ENCODE measurements at regions not wholly inside any gene's neighbourhood (a gene's known extent, or its start where the extent isn't known, plus 50 kb on each side); places are given as distances from the start of the nearest gene placed in this dataset.

DNA sequence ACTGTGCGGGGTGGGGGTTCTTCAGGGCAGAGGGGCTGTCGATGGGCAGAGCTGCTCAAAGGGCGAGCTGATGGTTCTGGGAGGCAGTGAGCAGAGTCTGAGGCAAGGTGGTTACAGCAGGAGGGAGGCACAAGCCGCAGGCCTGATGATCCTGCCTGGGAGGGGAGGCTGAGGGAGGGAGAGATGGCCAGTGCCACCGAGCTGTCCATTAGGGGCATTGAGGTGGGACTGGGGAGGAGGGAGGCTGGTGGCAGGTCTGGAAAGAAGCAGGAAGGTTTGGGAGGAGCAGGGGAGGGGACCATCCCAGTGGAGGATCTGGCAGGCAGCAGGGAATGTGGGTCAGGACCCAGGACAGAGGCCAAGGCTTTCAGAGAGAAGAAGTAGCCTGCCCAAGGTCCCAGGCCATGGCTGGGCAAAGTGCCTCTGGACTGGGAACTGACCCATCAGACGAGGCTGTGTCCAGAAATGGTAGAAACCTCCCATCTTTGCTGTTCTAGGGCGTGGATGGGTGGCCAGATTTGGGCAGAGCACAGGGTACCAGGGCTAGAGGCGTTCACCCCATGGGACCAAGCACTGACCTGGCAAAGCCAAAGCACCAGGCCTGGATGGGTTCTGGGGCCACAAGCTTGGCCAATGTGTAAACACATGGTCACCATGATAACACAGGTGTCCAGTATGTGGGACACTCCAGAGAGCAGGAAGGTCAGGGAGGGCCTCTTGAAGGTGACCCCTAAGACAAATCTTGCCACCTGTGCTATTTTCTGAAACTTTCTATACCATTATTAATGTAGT lies 55.5 kb downstream of the INHBB start:
- DNase-seq (ENCODE audit: low read depth): no peak

GRCh38 chr2:120402067-120402433 lies 56.1 kb downstream of the INHBB start:
- no peak for DNase-seq (ENCODE audit: low read depth)

DNA sequence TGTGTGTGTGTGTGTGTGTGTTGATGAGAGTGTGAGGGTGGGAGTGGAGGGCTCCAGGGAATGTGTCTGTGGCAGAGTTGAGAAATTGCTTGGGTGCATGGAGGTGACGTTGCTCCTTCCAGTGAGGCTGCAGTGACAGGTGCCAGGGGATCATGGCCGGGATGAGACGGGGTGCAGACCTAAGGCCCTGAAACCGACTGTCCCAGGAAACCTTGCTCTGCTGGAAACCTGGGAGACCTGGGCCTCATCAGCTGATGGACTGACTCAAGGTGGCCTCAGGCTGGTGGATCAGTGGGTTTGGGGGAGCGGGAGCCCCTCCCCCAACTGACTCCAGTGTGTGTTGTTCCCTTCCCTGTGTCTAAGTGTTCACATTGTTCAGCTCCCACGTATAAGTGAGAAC lies 56.6 kb downstream of the INHBB start:
- no peak for DNase-seq (ENCODE audit: low read depth)

DNA sequence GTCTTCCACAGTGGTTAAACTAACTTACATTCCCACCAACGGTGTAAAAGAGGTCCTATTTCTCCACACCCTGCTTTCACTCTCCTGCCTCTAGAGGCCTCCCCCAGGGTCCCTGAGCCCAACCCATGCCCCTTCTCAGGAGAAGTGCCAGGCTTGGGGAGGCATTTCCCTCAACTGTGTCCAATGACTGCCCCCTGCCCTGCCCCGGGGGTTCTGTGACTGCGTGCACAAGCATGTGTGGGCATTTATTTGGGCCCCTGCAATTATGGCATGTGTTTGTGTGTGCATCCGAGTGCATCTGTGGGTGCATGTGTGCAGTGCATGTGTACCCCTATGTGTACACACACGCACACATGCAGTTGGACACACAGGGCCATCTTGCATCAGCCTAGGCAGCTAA lies 57.3 kb downstream of the INHBB start:
- DNase-seq (ENCODE audit: low read depth): no peak

- DNase-seq (ENCODE audit: low read depth): no peak
Measured at GRCh38 chr2:120403676-120404075, 57.7 kb downstream of the INHBB start.

GRCh38 chr2:120404274-120404673 lies 58.3 kb downstream of the INHBB start:
- no peak for DNase-seq (ENCODE audit: low read depth)

- DNase-seq (ENCODE audit: low read depth): no peak
Measured at GRCh38 chr2:120404941-120405758, 59.2 kb downstream of the INHBB start.

- no peak for DNase-seq (ENCODE audit: low read depth)
Measured at GRCh38 chr2:120405759-120406099, 59.8 kb downstream of the INHBB start.

GRCh38 chr2:120406566-120406965 lies 60.6 kb downstream of the INHBB start:
- DNase-seq (ENCODE audit: low read depth): no peak

GRCh38 chr2:120410487-120410886 lies 64.6 kb downstream of the INHBB start:
- no peak for DNase-seq (ENCODE audit: low read depth)

DNA sequence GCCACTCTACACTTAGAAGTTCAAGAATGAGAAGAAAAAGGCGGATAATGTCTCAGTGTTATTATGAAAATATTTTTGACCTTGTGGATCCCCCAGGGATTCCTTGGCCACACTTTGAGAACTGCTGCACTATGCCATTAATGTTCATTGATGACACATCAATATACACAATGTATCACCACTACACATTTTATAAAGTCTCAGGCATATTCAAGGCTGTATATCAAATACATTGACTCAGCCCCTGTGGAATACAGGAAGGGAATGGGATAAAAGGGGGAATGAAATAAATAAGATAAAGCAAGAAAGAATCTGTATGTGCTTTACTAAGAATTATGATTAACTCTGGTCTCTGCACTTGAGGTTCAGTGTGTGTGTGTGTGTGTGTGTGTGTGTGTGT lies 69.1 kb downstream of the INHBB start:
- no peak for DNase-seq (ENCODE audit: low read depth)

- no peak for DNase-seq (ENCODE audit: low read depth)
Measured at GRCh38 chr2:120415728-120416509, 70.0 kb downstream of the INHBB start.

- no peak for DNase-seq (ENCODE audit: low read depth)
Measured at GRCh38 chr2:120418174-120418787, 72.3 kb downstream of the INHBB start.

- DNase-seq (ENCODE audit: low read depth): no peak
Measured at GRCh38 chr2:120419073-120419472, 73.1 kb downstream of the INHBB start.

DNA sequence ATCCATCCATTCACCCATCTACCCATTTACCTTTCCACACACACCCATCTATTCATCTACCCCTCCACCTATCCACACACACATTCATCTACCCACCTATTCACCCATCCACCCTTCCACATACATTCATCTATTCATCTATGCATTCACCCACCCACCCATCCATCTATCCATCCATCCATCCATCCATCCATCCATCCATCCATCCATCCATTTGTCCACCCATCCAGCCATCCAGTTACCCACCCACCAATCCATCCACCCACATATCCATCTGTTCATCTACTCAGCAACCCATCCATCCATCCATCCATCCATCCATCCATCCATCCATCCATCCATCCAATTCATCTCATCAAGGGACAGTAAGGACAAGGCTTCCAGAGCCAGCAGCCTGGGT lies 74.0 kb downstream of the INHBB start:
- DNase-seq (ENCODE audit: low read depth): no peak

DNA sequence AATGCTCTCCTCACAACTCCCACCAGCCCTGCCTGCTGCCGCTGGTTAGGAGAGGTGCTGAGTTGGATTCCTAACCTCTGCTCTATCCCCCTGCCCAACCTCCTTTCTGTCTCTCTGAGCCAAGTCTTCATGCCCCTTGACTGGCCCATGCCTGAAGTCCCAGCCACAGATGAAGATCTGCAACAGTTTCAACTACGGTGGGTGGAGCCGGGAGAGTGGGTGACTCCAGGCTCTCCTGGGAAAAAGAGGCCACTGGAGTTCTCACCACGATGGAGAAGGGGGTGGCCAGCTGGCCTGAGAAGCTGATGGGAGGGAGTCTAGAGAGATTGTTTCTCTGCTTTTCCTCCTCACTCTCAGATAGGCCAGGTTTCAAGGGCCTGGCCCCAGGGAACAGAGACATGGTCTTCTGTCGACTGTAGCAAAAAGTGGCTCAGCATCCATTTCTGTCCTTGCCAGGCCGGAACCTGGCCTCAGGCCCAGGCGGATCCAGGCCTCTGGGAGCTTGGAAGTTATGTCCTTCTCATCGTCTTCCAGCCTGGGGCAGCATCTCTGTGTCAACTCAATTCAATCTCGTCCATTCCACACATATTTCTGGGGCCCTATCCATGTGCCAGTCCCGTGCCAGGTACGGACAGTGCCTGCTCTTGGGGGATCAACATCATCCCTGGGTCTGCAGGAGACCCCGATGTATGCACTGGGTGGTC lies 75.3 kb downstream of the INHBB start:
- DNase-seq (ENCODE audit: low read depth): no peak

DNA sequence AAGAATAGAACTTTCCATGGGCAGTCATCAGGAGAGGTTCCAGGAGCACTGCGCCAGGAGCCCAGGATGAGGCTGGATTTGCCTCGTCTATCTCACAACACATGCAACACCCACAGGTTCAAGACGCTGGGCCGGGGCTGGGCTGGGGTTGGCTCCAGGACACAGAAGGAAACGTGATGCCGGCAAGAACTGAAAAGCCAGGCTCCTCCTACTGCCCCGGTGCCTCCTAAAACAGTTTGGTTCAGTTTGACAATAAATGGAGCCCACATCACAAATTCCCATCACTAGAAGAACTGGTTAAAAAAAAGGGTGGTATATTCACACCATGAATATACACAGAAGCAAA lies 75.9 kb downstream of the INHBB start:
- DNase-seq (ENCODE audit: low read depth): no peak

DNA sequence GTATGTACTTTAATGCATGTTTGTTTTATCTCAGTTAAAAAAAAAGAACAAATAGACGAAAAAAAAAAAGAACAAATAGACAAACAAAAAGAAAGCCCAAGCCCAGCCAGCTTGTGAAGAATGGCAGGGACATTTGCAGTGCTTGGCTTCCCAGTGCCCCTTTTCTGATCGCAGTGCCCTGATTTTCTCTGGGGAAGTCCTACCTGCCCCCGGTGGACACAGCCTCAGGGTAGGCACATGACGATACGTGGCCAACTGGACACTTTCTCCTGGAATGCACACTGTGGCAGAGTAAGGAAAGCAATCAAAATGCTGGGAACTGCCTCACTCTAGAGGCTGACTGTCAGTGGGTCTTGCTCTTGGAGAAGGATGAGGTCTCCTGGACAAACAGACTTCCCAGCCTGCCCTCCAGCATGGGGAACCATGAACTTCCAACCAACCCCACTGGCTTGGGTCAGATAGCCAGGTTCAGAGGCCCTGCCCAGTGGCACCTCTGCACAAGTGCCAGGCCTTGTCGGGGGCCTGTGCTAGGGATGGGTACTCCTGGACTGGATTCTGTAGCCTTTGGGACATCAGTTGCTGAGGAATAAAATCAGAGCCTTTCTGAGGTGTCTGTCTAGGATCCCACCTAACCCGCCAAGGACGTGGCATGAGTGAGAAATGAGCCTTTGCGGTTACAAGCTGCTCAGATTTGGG lies 76.7 kb downstream of the INHBB start:
- DNase-seq (ENCODE audit: low read depth): no peak

DNA sequence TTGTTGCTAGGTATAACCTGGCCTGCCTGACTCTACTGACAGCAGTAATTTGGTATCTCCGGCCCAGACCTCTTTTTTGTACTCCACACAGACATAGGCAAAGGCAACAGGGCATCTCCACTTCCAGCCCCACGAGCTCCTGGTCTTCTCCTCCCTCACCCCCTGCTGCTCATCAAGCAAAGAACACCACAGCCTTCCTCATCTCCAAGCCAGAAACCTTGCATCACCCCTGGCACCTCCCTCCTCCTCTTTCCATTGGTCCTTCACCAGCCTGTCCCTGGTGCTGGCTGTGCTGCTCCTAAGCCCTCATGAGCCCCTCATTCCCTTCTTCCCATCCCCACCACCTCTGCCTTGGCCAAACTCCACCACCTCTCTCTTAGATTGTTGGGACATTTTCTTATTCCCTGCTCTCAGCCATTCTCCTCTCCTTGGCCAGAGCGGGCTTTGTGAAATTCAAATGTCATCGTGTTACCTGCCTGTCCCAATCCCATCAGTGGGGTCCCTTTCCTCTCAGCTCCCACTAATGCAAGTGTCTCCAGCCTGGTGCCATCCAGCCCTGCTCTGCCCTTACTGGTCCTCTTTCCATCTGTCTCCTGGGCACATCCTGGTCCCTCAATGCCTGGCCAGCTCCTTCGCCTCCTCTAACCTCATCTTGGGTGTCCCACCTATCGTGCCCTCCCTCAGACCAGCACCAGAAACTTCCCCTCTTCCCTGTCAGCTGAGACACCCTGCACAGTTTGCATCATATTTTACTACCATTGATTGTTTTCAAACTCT lies 77.4 kb downstream of the INHBB start:
- no peak for DNase-seq (ENCODE audit: low read depth)

DNA sequence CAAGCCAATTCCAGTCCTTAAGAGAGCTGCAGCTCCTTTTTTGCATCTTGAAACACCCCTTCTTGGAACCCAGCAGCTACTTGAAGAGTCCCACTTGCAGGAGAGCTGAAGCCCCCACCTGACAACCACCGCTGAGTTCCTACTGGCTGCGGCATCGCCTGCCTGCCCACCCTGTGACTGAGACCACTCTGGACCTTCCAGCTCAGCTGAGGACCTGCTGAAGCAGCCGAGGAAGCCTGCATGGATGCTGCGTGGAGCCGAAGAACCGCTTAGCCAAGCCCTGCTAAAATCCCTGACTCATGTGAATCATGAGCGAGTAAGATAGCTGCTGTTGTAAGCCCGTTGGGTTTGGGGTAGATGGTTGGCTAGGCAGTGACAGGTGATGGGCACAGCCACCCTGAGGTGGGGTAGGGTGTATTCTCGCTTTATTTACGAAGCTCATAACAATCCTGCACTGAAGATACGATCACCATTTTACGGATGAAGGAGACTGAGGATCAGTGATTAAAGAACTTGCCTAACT lies 78.4 kb downstream of the INHBB start:
- DNase-seq (ENCODE audit: low read depth): no peak
